SIG-M5 treated with dmso at 0.1 percent for 504 hours (cell line): ENCODE measurements at regions not wholly inside any gene's neighbourhood (a gene's known extent, or its start where the extent isn't known, plus 50 kb on each side); places are given as distances from the start of the nearest gene placed in this dataset.

Experiments used
- DNase-seq: peaks from one replicate; lab custom pipeline; 2025; ENCODE audit not compliant: unreplicated experiment; lab: John Stamatoyannopoulos, UW

GRCh38 chr20:4521170-4521968, 164.9 kb upstream of the PRNP start:
- no peak for DNase-seq

GRCh38 chr20:4519534-4519933, 166.7 kb upstream of the PRNP start:
- DNase-seq, result peak; percentile 17

DNA sequence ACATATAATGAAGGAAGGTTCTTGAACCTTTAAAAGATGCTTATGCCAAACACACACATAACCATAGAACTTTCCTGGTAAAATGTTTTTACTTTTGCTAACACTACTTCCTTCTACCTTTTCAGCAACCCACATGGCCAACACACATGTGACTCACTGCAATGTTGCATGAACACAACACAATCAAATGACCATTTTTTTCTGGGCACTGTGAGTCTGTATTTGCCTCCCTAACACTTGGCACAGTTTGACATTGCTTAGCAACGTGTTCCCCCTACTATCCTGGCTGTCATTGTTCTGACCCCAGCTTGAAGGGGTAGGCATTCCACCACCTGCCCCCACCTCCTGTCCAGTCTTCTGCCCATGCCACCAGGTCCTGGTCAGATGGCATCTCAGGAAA, 169.4 kb upstream of the PRNP start:
- no peak for DNase-seq

DNA sequence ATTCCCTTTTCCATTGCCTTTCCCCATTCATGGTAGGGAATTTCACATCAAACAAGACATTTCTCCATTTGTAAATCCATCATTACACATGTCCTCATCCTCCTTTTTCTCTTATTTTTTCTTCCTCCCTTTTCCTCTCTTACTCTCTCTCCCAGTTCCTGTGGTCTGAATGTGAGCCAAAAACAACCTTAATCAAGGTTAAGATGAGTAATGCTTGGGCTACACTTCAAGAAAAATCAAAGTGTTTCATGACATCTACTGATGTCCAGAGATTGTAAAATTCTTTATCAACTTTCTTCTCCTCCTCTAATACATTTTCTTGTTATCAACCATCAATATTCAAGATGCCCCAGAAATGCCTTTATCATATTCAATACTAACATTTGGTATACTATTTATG, 172.5 kb upstream of the PRNP start:
- DNase-seq, result no peak

DNA sequence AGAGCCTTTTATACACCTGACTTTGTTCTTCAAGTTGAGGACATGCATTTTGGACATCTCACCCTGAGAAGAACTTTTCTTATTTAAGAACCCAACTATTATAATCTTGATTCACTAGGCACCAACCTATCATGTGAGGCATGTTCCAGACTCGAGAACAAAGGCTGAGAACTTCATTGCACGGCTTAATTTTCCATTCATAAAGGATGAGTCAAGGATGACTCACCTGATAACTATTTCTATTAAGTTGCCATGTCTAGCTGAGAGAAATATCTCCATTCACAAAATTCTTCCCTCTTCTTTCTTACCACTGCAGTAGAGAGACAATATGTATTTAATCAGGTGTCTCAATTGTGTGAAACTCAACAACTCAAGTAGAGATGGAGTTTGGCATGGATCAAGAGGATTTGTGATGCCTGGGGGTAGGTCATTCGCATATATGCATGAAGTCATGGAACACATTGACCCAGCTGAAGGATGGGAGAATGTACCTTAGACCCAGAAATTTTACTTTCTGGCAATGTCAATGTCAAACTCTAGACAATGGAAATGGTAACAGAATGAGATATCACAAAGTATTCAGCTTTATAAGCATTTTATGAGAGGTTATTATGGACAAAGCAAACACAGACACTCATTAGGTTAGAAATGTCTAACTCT, 173.2 kb upstream of the PRNP start:
- DNase-seq, result no peak

DNA sequence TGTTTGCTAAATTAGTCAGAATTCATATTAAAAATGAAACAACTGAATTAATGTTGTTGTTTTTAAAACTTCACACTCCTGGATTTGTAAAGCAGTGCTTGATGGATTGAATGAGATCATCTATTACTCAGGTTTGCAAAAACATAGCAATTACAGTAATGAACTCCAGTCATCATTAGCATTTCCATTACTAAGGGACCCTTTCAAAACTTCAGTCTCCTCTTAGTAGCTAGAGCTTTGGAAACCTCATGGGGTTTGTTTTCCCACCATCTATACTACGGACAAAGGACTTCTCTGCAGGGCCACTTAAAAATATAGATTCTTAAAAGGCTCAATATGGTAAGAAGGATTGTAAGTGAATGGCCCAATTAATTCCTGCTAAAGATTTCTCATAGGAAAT, 174.5 kb upstream of the PRNP start:
- DNase-seq, result no peak

- DNase-seq, result no peak
Observed at GRCh38 chr20:4509825-4510522, 176.3 kb upstream of the PRNP start.

- no peak for DNase-seq
Observed at GRCh38 chr20:4508773-4509172, 177.5 kb upstream of the PRNP start.

- no peak for DNase-seq
Observed at GRCh38 chr20:4507288-4507719, 179.0 kb upstream of the PRNP start.

DNA sequence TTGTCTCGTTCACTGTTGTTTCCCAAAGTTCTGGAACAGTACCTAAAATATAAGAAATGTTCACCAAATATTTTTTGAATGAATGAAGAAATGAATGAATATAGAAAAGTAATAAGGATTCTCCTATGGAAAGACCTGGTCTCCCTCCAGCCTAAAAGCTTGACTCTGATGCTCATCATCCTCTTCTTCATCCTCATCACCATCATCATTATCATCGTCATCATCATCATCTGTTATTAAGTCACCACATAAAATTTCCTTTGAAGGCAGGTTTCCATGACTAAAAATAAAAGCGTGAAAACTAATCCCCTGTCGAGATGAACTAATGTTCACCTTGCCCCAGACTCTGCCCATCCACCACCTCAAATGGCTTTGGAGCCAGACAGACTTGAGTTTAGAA, 181.4 kb upstream of the PRNP start:
- DNase-seq, result no peak

DNA sequence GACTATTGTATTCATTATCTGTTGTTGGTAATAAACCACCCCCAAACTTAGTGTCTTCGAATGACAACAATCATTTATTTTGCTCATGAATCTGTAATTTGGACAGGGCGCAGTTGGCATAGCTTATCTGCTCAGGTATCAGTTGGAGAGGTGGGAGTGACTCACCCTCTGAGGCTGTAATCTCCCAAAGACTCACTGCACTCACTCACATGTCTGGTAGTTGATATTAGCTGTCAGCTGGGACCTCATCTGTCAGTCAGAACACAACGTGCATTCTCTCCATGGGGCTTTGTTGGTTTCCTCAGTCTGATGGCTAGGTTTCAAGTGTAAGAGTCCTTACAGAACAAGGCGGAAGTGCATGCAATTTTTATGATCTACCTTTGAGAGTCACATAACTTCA, 183.5 kb upstream of the PRNP start:
- DNase-seq, result no peak

DNA sequence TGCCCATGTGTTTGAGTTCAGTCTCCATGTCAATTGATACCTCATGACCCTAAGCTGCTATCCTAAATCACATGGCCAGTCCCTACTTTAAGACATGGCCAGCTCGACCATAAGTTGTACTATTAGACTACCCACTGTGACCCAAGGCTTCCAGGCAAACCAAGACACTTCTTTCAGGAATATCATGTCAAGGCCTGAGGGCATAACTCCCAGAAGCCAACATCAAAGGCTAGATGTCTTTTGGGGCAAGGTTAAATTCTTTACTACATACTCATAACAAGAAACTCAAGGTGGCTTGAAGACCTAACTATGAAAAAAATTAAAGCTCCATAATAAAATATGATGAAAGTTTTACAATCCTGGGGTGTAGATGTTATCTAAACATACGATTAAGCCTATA, 192.9 kb upstream of the PRNP start:
- no peak for DNase-seq

- no peak for DNase-seq
Observed at GRCh38 chr20:4491643-4492042, 194.6 kb upstream of the PRNP start.

DNA sequence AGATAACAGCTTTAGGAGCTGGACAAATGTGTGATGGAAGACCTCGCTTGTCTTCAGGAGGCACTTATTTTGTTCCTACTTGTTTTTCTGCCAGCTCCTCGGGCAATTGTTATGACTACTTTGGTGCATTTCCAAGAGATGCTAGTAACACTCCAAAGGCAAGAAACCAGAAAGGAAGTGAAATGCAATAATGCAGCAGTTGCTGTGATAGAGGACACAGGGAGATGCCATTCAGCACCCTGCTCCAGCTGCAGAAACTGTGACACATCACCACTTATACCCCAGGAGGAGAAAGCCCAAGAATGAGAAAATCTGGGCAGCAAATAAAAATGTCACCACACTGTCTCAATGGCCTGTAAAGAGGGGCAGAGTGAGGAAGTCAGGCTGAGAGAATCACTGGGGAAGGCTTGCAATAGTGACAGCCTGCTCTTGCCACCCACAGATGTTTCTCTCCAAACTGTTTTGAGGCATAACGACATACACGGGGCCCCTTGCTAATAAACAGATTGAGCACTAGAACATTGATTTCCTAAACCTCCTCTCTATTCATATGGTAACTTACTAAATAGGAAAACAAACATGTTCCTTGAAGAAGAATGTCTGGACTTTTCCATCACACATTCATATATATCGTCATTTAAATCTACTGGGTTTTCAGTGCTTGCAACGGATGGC, 195.5 kb upstream of the PRNP start:
- no peak for DNase-seq

DNA sequence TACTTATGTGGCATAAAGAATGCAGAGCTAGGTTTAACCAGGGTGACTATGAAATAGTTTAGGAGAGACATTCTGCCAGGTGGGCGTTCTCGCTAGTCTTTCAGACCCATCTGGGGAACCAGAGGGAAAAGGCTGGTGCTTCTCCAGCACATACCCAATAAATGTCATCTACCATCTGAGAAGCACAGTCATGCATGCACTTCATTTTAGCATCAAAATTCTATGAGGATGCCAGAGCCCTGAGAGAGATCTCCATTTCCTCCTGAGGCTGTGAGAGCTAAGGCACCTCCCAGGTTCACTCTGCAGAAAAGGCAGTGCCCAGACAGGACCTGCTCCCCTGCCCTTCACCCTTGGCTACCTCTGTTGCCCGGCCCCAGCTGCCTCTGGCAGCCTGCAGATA, 196.2 kb upstream of the PRNP start:
- no peak for DNase-seq

GRCh38 chr20:4488407-4489339, 197.6 kb upstream of the PRNP start:
- DNase-seq, result no peak

DNA sequence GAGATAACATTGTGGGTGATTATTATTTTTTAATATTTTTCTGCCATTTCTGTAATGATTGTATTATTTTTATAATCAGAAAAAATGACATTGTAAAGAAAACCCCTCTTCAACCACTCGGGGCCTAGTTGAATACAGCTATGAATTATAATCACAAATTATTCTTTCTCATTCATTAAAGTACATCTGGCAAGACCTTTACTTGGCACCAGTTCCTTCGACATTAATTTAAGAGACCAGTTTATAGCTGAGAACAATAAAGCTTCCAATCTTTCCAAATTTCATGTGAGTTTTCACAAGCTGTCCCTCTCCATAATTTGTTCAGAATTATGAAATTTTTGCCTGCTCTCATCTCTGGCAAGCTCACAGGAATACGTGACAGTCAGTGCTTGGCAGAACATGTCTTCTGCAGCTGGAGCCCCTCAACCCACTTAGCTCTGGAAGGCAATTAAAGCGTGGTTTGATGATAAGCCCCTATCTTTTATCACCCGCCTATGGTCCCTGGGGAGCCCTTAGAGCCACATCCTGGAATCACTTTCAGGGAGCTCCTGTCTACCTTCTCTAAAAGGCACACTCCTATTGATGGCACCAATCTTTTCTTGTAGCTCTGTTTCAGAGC, 201.8 kb upstream of the PRNP start:
- no peak for DNase-seq

DNA sequence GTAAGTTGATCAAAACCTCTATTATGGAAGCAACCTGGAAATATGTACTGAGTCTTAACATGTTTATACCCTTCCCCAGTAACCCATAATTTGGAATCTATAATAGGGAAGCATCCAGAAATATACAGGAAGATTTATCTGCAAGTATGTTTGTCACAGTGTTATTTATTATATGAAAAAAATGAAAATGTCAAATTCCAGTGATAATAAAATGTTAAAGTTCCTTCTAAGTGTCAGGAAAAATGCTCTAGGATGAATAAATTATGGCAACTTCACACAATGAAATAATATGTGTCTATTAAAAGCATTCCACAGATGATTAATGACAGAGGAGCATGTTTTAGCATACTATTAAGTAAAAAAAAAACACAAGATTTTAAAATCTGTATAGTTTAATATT, 202.3 kb upstream of the PRNP start:
- no peak for DNase-seq

DNA sequence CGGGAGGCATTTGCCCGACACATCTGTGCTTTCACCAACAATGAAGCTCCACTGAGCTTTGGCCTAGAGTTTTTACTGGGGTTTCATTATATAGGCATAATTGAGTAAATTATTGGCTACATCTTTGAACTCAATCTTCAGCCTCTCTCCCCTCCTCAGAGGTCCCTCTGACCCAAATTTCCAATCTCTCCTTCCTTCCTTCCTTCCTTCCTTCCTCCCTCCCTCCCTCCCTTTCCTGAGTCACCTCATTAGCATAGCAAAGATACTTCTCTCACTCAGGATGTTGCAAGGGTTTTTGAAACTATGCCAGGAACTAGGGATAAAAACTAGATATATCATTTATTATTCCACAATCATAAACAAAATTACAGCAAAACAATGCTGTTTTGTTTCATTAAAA, 202.8 kb upstream of the PRNP start:
- no peak for DNase-seq

DNA sequence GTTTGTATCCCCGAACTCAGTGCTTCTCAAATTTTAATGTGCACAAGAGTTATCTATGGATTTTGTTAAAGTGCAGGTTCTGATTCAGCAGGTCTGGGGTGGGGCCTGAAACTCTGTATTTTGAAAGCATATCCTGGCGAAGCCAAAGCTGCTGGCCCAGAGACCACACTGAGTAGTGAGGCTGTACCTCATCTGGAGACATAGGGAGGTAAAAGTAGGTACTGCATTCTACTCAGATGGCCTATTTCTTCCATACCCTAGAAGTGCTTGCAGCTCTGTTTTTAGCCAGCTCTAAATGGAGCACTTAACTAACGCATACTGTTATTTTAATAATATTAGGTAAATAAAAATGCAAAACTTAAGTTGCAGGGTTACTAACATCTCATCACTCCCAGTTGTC, 206.2 kb upstream of the PRNP start:
- DNase-seq, result no peak
